Stimulated activated naive CD4-positive, alpha-beta T cell (primary cell): ENCODE measurements at regions not wholly inside any gene's neighbourhood (a gene's known extent, or its start where the extent isn't known, plus 50 kb on each side); places are given as distances from the start of the nearest gene placed in this dataset.
"Not testable (repeated sequence)": the region's sequence is repeated elsewhere in the genome, so short reads cannot be mapped to it uniquely, and the experiment has no call there.

Experiments
- DNase-seq, 6 experiments: peaks; one replicate each; lab custom pipeline; 2025; lab: John Stamatoyannopoulos, UW

GRCh38 chr3:24545887-24546286 is 51.2 kb upstream of the THRB start:
- DNase-seq: no peak

GRCh38 chr3:24548278-24548677 is 53.6 kb upstream of the THRB start:
- no peak for DNase-seq

DNA sequence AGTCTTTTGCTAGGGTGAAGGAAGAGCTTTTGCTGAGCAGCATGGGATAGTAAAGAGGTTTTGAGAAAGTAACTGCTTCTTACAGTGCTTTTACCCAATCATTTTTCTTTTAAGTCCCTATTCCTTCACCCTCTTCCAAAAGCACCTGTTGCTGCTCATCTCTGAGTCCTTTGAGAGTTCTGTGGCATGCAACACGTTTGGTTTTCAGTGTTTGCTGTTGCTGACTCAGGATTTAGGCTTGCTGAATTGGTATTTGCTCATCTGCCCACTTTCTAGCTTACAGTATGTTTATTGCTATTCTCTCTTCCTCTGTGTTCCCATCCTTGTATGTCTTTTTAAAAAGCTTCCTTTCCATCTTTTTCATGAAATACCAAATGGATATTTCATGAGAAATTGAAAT is 55.9 kb upstream of the THRB start:
- no peak for DNase-seq

GRCh38 chr3:24551626-24552025 is 57.0 kb upstream of the THRB start:
- no peak for DNase-seq

DNA sequence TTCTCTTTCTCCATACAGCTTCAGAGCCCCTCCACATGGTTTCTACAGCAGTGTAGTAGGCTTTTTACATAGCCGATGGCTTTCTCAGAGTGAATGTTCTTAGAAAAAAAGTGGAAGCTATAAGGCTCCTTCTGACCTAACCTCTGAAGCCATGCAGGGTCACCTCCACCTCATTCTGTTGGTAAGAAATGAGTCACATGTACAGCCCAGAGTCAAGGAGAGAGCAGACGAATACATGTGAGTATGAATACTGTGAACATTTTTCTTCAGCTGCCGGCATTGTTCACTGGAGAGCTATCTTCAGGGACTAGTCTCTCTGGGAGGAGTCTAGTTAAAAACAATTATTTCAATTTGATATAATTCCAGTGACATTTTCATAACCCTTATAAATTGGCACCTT is 68.2 kb upstream of the THRB start:
- DNase-seq: no peak

GRCh38 chr3:24565053-24565452 is 70.4 kb upstream of the THRB start:
- DNase-seq: no peak

DNA sequence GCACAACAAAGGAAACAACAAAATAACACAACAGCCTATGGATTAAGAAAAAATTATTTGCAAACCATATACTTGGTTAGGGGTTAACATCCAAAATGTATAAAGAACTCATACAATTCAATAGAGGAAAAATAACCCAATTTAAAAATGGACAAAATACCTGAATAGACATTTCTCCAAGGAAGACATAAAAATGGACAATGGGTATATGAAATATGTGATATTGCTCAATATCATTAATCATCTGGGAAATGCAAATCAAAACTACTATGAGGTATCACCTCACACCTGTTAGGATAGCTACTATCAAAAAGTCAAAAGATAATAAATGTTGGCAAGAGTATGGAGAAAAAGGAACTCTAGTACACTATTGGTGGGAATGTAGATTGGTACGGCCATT is 71.0 kb upstream of the THRB start:
- no peak for DNase-seq

- DNase-seq: no peak
These were observed 72.3 kb upstream of the THRB start for GRCh38 chr3:24566927-24567326.

DNA sequence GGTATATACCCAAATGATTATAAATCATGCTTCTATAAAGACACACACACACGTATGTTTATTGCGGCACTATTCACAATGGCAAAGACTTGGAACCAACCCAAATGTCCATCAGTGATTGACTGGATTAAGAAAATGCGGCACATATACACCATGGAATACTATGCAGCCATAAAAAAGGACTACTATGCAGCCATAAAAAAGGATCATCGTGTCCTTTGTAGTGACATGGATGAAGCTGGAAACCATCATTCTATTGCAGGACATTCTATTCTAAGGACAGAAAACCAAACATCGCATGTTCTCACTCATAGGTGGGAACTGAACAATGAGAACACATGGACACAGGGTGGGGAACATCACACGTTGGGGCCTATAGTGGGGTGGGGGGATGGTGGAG is 77.8 kb upstream of the THRB start:
- not testable (repeated sequence) for DNase-seq

DNA sequence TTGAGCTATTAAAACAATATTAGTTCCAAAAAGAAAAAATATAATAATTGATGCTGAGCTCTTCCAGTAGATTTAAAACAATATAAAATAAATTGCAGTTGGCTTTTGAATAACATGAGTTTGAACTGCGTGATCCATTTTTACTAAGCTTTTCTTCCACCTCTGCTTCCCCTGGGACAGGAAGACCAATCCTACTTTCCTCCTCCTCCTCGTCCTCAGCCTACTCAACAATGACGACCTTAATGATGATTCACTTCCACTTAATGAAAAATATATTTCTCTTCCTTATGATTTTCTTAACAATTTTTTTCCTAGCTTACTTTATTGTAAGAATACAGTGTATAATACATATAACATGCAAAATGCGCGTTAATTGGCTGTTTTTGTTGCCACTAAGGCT is 78.9 kb upstream of the THRB start:
- no peak for DNase-seq

DNA sequence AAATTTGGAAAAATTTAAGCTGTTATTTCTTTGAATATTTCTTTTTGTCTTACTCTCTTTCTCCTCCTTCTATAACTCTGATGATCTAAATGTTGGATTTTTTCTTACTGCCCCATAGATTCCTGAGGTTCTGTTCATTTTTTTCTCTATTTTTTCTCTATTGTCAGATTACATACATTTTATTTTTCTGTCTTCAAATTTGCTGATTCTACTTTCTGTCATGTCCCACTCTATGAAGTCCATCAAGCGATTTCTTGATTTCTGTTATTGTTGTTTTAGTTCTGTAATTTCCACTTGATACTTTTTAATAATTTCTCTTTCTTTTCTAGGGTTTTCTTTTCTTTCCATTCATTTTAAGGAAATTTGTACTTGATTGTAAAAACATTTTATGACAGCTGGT is 83.7 kb upstream of the THRB start:
- no peak for DNase-seq

GRCh38 chr3:24578951-24579421 is 84.3 kb upstream of the THRB start:
- no peak for DNase-seq

- DNase-seq: no peak
These were observed 88.1 kb upstream of the THRB start for GRCh38 chr3:24582431-24583403.

DNA sequence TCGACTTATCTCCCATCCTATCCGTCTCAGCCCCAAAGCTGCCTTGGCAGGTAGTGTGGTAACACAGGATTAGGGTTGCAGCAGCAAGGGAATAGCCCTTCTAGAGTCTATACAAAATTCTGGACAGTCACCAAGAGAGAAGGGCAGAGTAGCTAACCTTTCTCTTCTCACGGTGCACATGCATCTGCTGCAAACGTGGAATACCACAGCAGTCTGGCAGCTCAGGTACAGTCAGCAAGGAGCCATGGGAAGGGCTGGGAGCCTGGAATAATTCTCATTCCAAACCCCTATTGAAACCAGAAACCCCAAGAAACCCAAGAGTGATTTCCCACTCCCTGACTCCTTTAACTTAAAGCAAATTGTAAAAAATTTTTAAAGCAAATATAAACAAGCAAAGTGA is 92.3 kb upstream of the THRB start:
- DNase-seq: no peak

DNA sequence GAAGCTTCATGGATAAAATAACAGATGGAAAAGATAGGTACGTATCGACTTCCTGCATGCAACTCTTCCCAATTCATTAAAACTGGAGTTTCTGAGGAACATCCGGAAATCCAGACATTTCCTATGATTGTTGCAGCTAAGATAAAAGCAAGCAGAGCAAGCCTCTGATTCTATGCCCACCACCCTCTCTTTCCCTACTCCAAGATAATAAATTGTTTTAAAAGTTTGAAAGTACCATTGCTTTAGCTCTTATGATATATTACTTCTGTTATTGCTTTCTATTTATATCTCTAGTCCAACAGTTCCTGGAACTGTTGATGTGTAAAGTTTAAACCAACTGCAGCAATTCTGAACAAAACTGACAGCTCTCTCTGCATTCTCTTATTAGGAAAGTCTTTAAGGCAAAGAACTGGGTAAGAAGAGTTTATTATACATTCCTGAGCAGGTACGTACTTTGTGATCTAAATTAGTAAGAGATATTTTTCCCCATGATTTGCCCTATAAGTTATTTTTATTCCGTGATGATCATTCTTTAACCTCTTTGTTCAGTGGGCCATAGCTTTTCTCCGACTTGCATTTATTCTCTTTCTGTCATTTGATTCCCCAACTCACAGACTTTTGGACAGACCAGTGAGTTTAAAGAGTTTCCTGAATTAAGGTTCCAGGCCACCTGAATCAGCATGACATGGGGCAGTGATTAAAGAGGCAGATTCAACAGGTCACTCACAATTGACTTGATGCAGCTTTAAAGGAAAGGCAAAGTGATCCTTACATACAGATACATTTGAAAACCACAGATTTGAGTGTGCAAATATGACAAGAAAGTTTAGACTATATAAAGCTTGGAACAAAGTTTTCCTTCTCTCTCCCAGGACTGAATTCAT is 94.2 kb upstream of the THRB start:
- no peak for DNase-seq

DNA sequence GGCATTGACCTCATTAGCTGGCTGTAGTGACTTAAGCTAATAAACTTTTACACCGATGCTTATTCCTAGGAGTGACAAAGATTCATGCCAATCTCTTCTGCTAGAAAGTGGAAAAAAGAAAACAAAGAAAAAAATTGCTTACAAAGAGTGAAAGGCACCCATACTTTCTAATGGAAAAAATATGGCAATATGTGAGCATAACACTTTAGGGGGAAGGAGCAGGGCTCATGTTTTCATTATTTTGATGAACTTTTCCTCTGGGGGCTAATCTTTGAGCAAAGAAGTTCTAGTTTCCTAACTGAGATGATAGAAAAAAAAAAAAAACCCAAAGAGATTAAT is 94.8 kb upstream of the THRB start:
- DNase-seq: no peak

DNA sequence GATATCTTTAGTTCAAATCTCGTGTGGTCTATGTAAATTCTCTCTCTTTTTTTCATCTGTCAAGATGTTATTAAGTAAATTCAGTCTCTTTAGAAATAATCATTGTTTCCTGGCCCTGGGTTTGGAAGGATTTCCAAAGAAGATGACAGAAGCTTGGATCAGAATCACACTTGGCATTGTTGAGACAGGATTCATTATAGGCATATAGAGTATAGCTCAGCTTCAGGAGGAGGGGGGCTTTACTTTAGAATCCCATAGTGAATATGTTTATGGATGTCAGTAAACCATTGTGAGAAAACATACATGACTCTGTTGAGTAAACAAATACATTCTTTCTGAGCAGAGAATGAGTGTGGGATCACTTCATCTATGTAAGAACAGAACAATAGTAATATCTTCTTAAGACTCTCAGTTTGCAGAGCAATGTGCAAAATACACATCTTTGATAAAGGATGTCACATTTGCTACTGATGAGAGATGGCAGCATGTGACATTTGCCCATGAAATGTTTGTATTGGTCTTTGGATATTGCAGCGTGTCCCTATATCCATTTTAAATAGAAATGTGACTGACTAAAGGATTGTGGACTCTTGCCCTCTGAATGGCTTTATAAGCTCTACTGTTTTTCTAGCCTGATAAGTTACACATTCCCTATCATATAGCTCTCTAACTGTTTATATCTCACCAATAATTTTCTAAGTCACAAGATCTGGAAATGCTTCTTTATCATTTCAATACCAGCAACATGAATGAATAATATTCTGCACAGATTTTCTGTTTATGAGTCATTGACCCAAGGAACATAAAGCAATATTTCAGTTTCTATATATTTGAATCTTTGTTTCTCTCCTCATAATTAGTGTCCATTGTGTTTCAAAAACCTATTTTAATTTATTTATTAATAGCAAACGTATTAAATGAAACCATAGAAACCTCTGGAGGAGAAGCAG is 95.6 kb upstream of the THRB start:
- no peak for DNase-seq

DNA sequence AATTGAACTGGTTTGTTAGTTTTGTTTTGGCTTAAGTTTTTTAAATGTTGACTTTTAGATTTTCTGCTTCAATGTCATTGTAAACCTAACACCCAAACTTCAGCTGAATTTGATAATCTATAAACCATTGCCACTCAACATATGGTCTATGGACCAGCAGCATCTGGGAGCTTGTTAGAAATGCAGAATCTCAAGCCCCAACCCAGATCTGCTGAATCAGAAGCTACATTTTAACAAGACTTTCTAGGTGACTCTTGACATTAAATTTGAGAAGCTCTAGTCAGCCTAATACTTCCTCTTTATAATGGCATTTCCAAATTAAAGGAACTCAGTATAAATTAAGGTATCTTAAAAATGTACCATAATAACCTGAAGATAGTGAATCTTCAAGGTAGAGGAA is 96.5 kb upstream of the THRB start:
- DNase-seq: no peak

DNA sequence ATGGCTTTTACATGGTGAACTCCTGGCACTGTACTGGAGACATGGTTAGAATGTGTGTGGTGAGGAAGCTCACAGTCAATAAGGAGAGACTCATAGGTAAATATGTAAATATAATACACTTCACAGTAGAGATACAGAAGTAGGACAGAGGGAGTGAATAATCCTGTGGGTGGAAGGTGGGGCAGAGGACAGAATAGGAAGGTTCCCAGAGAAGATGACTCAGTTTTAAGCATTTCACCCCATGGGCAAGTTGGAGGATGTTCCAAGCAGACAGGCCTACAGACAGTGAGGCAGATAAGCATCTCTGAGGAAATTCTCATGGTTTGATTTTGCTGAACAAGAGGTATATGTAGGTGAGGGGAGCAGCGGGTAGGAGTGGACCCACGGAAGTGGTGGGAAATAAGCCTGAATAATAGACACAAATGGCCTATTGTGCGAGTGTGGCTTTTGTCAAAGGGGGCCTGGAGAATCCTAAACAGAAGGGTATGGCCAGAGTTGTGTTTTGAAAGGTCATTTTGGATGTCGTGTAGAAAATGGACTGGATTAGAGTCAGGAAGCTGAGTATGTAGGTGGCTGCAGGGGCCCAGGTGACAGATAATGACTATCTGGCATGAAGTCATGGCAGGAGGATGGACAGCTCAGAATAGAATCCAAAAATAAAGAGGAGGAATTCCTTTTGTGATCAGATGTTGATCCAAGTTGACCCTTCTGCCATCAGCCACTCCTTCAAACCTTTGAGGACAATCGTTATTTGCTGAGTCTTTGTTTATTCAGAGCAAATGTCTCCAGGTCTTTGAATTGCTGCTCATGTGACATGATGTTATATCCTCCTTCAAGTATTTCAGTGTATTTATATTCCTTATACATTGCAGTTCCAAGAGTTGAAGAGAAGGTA is 97.3 kb upstream of the THRB start:
- no peak for DNase-seq

DNA sequence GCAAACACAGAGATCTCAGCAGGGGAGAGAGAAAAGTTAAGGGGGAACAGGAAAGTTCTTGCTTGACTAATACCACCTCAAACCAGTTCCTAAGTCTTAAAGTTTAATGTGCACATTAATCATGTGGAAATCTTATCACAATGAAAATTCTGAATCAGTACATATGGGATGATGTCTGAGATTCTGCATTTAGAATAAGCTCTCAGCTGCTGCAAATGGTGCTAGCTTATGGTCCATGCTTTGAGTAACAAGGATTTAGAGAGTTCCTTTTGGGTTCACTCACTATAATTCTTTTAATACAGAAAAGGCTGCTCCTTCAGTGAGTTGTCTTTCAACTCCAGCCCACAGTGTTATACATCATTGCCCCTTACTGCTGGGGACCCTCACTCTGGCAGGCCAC is 99.5 kb upstream of the THRB start:
- DNase-seq: no peak

DNA sequence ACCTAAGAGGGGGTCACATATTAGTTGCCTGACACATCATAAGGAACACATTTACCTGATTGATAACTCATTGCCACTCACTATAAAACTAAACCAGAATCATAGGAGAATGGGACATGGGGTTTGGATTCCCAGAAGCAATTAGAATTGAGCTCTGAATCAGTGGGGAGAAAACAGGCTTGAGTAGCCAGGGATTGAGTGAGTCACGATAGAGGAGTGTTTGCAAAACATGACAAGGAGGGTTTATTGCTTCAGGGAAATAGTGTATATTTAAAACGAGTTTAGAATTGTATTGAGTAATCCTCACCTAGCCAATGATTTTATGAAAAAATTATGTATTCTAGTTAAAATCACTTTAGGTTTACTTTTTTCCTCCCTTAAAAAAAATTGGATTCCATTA is 101.1 kb upstream of the THRB start:
- no peak for DNase-seq
